Esophagus muscularis mucosa (tissue), 4 donors: ENCODE measurements at regions not wholly inside any gene's neighbourhood (a gene's known extent, or its start where the extent isn't known, plus 50 kb on each side); places are given as distances from the start of the nearest gene placed in this dataset.
"Not testable (repeated sequence)": the region's sequence is repeated elsewhere in the genome, so short reads cannot be mapped to it uniquely, and the experiment has no call there.

ENCODE experiments used
- CTCF ChIP-seq, 3 experiments: fragments of 200-600 bp in 2 of 3; fragments of 450-650 bp in 1 of 3; sonication (generic) in 2 of 3; IDR thresholded peaks; one replicate each; pipeline ENCODE4 v1.5.1; 2017 to 2019; ENCODE audit warnings: antibody characterized with exemption in 3 of 3, mild to moderate bottlenecking in 2 of 3, moderate library complexity in 1 of 3
- EP300 ChIP-seq: sonication (generic); formaldehyde crosslinking; IDR thresholded peaks from one replicate; pipeline ENCODE4 v1.6.1; 2017; ENCODE audit warnings: antibody characterized with exemption
- POLR2A ChIP-seq: fragments of 450-650 bp; IDR thresholded peaks from one replicate; pipeline ENCODE4 v1.6.1; 2017; ENCODE audit warnings: antibody characterized with exemption, moderate library complexity, mild to moderate bottlenecking, low read depth
- POLR2AphosphoS5 ChIP-seq, 2 donors: sonication (generic); formaldehyde crosslinking; IDR thresholded peaks; one replicate each; pipeline ENCODE4 v1.6.1; 2017; ENCODE audit warnings: antibody characterized with exemption in 2 of 2

GRCh38 chr9:42350412-42350811, 167.0 kb downstream of the SPATA31A6 start:
- TF ChIP-seq CTCF (IDR thresholded peaks at IDR 0.05); POLR2A; POLR2AphosphoS5 (IDR thresholded peaks at IDR 0.05); EP300: not testable (repeated sequence)
